HG03342 (cell line): ENCODE measurements at regions not wholly inside any gene's neighbourhood (a gene's known extent, or its start where the extent isn't known, plus 50 kb on each side); places are given as distances from the start of the nearest gene placed in this dataset.
"Not testable (repeated sequence)": the region's sequence is repeated elsewhere in the genome, so short reads cannot be mapped to it uniquely, and the experiment has no call there.

Experiments used
- ATAC-seq: cut with Tn5 transposase; IDR thresholded peaks from one replicate; pipeline ENCODE4 v1.9.1; 2021; ENCODE audit warnings: mild to moderate bottlenecking, moderate library complexity; ENCODE audit not compliant: unreplicated experiment

DNA sequence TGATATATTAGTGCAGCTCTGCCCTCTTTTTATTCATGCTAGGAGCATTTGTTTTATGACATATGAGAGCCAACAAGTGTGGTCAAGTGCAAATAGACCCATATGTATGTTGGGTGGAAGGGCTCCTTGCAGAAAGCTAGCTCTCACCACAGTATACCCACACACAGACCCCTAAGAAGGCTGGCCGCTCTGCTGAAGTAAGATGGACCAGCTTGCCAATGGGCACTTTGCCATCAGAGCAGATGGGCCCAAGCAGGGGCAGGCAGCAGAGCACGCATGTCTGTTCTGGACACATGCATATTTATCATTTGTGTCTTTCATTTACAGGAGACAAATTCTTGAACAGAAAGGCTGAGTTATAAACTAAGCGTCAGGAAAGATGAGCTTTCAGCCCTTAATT, 187.5 kb upstream of the DTNA start:
- ATAC-seq, result no peak

GRCh38 chr18:34525244-34525643, 184.9 kb upstream of the DTNA start:
- no peak for ATAC-seq

DNA sequence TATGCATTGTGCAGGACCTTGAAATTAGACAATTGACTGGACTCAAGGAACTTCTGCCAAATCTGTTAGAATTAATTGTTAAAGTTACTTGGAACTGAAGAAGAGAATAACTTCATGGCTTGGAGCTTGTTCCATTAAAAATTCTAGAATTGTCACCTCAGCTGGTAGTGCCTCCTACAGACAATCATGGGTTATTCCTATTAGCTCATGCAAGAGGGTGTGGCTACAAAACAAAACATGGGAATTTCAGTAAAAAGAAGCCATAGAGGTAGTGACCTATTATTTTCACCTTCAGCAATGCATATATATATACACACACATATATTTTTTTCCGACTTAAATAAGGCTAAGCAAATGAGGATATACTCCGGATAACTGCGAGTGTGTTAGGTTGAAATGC, 181.9 kb upstream of the DTNA start:
- no peak for ATAC-seq

DNA sequence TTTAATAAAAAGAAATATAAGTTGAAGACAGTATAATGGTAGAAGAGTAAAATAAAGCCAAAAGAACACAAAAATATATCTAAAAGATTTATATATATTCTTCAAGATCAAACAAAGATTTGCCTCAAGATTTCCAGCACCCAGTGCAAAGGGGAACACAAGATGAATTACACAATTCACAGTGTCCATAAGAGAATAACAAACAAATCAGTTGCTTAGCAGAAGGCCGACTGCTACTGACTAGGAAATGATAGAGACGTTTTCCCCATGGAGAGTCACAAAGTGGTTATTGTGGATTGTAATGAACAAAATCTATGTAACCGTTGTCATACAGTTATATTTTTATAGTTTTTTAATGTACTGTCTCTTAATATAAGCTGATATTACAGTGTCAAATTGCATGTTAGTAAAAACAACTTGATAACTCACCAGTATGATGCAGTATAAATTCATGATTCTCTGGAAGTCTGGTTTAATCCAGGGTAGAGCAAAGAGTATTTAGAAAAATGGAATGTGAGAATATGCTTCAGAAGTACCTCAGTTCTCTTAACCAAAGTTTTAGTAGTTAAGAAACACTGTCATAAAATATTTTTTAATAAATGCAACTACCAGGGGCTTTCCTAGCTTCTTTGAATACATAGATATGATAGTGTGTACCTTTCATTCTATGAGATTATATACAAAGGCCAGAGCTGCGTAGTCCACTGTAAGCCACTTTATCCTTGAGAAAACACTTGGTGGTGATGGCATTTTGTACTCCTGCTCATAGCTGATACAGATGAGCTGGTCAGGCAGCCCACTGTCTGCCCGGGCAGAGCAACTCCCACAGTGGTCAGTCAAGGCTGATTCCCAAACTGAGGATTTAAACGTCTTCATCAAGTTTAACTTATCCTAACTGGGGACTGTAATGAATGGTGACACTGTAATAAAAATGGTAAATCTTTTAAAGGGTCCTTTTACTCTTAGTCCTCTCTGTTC, 180.5 kb upstream of the DTNA start:
- ATAC-seq, result no peak

DNA sequence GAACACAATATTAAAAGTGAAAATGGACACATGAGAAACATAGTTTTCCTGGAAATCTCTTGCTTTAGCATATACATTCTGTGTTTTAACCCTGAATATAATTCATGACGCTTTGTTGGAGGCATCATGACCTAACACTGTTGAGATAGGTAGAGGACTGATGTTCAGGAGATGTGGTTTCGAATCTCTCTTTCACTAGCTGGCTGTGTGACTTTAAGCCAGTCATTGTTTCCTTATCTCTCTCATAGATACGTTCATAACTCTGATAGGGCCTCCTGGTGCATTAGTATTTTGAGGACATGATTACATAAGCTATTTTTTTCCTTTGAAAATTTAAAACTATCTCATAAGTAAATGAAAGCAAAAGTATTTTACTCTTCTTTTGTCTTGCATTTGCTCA, 179.0 kb upstream of the DTNA start:
- no peak for ATAC-seq

- not testable (repeated sequence) for ATAC-seq
Measured at GRCh38 chr18:34534642-34535041, 175.5 kb upstream of the DTNA start.

DNA sequence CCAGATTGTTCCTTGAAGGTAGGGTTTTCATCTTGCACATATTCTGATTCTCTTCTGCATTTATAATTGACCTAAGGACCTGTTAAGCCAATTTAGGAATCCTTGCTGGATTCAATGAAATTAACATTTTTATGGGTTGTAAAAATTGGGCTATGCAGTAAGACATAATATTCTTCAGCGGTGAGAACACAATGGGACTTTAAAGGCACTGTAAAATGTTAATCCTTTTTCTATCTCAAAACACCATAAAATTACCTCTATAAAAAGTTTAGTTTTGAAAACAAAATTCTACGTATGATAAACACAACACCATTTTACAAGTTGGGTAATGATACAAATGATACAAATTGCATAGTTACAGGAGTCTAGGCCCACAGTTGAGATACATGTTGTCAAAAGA, 169.2 kb upstream of the DTNA start:
- ATAC-seq, result no peak

DNA sequence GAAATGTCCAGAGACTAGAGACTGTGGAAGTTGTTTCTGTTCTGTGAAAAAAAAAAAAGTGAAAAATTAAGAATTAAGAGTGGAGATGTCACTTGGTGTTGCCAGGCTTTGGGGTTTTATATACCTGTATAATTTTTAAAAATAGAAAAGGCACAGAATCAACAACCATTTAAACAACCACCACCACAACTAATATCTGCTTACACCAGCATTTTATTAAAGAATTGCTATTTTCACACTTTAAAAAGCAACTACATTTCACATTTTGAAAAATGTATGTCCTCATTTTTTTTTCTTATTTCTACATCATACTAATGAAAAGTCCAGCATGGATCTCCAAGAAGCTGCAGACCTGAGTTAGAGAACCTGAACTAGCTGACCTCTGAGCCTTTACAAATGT, 167.5 kb upstream of the DTNA start:
- no peak for ATAC-seq

GRCh38 chr18:34543356-34543755, 166.7 kb upstream of the DTNA start:
- ATAC-seq, result no peak

DNA sequence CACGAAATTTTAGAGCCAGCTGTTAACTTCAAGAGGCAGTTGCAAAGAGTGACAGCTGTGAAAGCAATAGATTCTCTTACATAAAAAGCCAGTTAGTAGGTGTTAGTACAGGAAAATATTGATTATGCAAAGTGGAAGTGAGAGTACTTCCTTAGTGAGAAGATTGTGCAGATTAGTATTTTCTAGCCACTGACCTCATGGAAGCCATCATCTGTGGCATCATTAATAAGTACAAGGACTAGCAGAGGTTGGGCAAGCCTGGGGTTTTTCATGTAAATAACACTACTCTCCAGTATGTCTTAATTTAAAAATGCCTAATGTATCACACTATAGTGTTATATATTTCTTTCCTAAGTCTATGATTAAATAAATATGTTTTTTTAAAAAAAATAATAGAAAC, 166.2 kb upstream of the DTNA start:
- ATAC-seq, result no peak

DNA sequence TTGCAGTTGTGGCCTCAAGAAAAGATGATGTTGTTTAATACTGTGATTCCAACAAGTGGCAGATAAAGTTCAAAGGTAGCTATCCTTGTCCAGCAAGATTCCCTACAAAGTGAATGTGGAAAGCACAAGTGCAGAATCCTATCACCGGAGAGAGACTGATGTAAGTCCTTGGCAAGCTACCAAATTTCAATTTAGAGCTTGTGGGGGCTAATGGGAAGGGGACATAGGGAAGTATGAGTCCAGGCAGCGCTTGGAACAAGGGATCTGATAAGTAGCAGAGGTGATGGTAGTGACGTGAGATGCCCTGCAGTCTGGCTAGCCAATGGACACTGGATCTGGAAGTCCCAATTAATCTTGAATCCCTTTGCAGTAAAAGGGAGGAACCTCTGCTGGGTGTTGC, 165.2 kb upstream of the DTNA start:
- ATAC-seq, result no peak

DNA sequence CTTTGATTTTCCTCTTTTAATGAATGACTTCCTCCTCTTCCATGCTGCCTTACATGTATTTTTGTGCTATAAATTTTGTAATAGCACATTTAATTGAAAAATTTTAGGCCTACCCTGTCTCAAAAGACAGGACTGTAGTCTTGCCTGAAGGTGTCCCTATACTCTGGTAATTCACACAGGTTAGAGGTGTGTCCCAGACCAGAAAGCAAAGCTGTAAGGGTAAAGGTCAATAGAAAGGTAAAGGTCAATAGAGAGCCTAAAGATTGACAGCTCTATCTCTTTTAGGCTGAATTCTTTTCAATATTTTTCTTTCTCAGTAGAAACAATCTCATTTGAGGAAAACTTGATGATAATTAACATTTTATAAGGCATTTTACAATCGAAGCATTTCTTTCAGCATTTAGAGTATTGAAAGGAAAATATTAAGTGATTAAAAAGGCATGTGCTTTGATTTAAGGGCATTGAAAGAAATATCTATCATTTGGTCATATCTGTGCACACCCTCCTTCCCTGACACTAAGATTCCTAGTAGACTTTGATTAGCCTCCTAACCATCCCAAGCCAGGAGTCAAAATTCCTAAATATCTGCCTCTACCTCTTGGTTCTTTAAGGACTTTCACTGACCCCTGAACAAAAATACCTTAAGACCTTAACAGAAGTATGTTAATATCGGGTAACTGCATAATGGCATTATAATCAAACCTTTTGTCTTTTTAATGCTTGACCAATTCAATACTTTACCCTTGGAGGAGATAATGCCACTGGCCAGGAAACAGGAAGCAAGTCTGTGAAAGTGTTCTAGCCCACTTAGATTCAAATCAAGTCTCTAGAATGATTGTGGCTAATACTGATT, 161.8 kb upstream of the DTNA start:
- ATAC-seq, result no peak

DNA sequence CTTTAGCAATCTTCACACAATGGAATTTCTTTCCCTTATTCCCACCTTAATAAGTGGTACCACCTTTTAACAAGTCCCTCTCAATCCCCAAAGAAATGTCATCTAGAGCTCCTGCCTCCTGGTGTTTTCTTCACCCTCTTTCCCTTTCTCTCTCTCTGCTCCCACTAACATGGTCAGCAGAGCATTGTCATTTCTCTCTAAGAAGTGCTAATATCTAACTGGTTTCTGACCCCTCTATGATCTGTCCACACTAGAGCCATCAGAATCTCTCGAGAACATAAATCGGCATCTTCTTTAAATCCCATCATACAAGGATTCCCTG, 161.2 kb upstream of the DTNA start:
- ATAC-seq, result no peak

GRCh38 chr18:34549367-34549766, 160.7 kb upstream of the DTNA start:
- no peak for ATAC-seq

- no peak for ATAC-seq
Measured at GRCh38 chr18:34550156-34550555, 159.9 kb upstream of the DTNA start.

GRCh38 chr18:34550902-34551301, 159.2 kb upstream of the DTNA start:
- ATAC-seq, result no peak

- ATAC-seq, result no peak
Measured at GRCh38 chr18:34551824-34552223, 158.3 kb upstream of the DTNA start.

DNA sequence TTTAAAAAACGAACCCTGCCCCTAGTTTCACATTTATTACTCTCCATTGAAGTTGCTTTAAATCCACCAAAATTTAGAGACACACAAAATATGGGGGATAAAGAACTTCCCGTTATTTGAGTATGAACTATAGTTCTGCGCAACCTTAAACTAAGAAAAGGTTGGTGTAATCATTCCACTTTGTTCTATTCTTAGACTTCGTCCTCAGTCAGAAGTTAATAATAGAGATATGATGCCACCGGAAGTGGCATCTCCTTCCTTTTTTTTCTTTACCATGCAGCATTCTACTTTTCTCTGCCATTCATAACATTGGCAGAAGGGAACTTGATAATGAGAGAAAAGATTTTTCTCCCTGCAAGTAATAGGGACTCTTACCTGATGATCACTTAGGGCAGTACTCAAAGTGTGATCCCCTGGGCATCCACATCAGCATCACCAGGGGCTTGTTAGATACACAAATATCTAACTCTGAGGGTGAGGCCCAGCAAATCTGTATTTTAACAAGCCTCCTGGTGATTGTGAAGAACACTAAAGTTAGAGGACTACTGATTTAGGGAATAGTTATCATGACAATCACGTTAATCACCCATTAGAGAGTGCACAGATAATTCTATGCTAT, 147.7 kb upstream of the DTNA start:
- no peak for ATAC-seq

DNA sequence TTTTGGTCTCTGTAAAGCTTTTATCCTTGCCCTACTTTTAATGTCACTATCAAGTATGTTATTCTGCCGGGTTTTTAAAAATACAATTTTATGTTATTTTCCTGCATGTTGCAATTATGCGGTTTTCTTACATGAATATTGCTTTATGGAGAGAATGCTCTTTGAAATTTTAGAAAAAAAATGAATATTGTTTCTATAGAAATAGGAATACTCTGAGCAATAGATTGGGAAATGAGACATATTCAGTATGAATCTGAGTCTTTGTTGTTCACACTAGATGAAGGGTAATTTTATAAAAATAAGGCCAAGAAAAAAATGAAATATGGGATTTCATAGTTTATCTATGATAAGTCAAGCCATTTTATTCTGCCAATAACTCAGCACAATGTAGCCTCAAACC, 142.2 kb upstream of the DTNA start:
- ATAC-seq, result no peak

GRCh38 chr18:34576622-34577021, 133.5 kb upstream of the DTNA start:
- ATAC-seq, result no peak

- no peak for ATAC-seq
Measured at GRCh38 chr18:34583895-34584294, 126.2 kb upstream of the DTNA start.

GRCh38 chr18:34590503-34590902, 119.6 kb upstream of the DTNA start:
- no peak for ATAC-seq
